SK-N-SH (cell line): ENCODE measurements at regions not wholly inside any gene's neighbourhood (a gene's known extent, or its start where the extent isn't known, plus 50 kb on each side); places are given as distances from the start of the nearest gene placed in this dataset.
A peak's percentile ranks its signal among the peaks of the same experiment; 100 is the strongest.

Experiments
- CTCF ChIA-PET: fragments of 300-600, 350-600 bp; formaldehyde crosslinking; extraction: SDS; loops from one replicate; lab custom pipeline; 2021; lab: Yijun Ruan, JAX
- POLR2A ChIA-PET: fragments of 350-600 bp; sonication (Branson Sonifier 250); formaldehyde crosslinking; extraction: SDS; loops from one replicate; lab custom pipeline; 2020; ENCODE audit warnings: antibody characterized with exemption, inconsistent platforms; lab: Yijun Ruan, JAX
- DNase-seq: peaks from one replicate; pipeline ENCODE4 v3.0.0; 2012
- H2AFZ ChIP-seq: fragments of 200-600 bp; sonication (generic); 2 replicates; pipeline ENCODE4 v1.8.1; 2016; ENCODE audit warnings: antibody characterized with exemption, mild to moderate bottlenecking, low read depth
- H3F3A ChIP-seq: fragments of 200-600 bp; sonication (generic); replicated peaks from 2 replicates; pipeline ENCODE3; 2016; ENCODE audit warnings: antibody characterized with exemption, mild to moderate bottlenecking; ENCODE audit not compliant: insufficient read depth
- H3K27ac ChIP-seq, 2 experiments: fragments of 200-500 bp in 1 of 2; fragments of 200-600 bp in 1 of 2; sonication (Bioruptor generic) in 1 of 2; sonication (generic), shearing (Covaris generic) in 1 of 2; 2 replicates each; pipeline versions ENCODE4 v1.5.1 to v1.6.1; 2014 to 2016; ENCODE audit warnings: low read depth in 2 of 2, inconsistent platforms in 1 of 2, low read length in 1 of 2, mild to moderate bottlenecking in 1 of 2, mixed read lengths in 1 of 2
- H3K27me3 ChIP-seq: fragments of 200-600 bp; sonication (generic), shearing (Covaris generic); 2 replicates; pipeline ENCODE4 v1.6.1; 2016; ENCODE audit warnings: mixed run types; ENCODE audit not compliant: insufficient read depth
- H3K36me3 ChIP-seq, 2 experiments: fragments of 200-500 bp in 1 of 2; fragments of 200-600 bp in 1 of 2; sonication (Bioruptor generic) in 1 of 2; sonication (generic) in 1 of 2; replicated peaks in 1 of 2; 2 replicates each; pipeline versions ENCODE3 to v1.5.1; 2014 to 2016; ENCODE audit warnings: low read length in 1 of 2, mild to moderate bottlenecking in 1 of 2; ENCODE audit not compliant: insufficient read depth in 2 of 2, control insufficient read depth in 1 of 2
- H3K4me1 ChIP-seq, 2 experiments: fragments of 200-500 bp in 1 of 2; fragments of 200-600 bp in 1 of 2; sonication (Bioruptor generic) in 1 of 2; sonication (generic), shearing (Covaris generic) in 1 of 2; 2 replicates each; pipeline versions ENCODE4 v1.5.1 to v1.6.1; 2014 to 2016; ENCODE audit warnings: low read depth in 1 of 2, low read length in 1 of 2, mixed run types in 1 of 2; ENCODE audit not compliant: insufficient read depth in 2 of 2, control insufficient read depth in 1 of 2
- H3K4me2 ChIP-seq: fragments of 200-600 bp; sonication (generic), shearing (Covaris generic); 2 replicates; pipeline ENCODE4 v1.6.1; 2017; ENCODE audit warnings: mixed run types
- H3K4me3 ChIP-seq, 2 experiments: fragments of 200-500 bp in 1 of 2; fragments of 200-600 bp in 1 of 2; sonication (Bioruptor generic) in 1 of 2; sonication (generic), shearing (Covaris generic) in 1 of 2; 2 replicates each; pipeline versions ENCODE4 v1.5.1 to v1.8.1; 2014 to 2016; ENCODE audit warnings: low read depth in 2 of 2, inconsistent platforms in 1 of 2, low read length in 1 of 2, mild to moderate bottlenecking in 1 of 2, mixed read lengths in 1 of 2, moderate library complexity in 1 of 2
- H3K79me2 ChIP-seq: fragments of 200-600 bp; sonication (generic); 2 replicates; pipeline ENCODE4 v1.8.1; 2017; ENCODE audit warnings: mild to moderate bottlenecking; ENCODE audit not compliant: insufficient read depth
- H3K9ac ChIP-seq: fragments of 200-600 bp; sonication (generic); 2 replicates; pipeline ENCODE4 v1.6.1; 2017; ENCODE audit warnings: mixed run types
- H3K9me2 ChIP-seq: fragments of 200-600 bp; sonication (generic); 2 replicates; pipeline ENCODE4 v1.6.1; 2017; ENCODE audit warnings: mixed run types
- H3K9me3 ChIP-seq: fragments of 200-600 bp; sonication (generic); 2 replicates; pipeline ENCODE4 v1.6.1; 2017; ENCODE audit warnings: mixed run types, mild to moderate bottlenecking, moderate library complexity
- H4K20me1 ChIP-seq: fragments of 200-600 bp; sonication (generic); 2 replicates; pipeline ENCODE4 v1.6.1; 2017; ENCODE audit warnings: mild to moderate bottlenecking, mixed run types; ENCODE audit not compliant: insufficient read depth
- CHD2 ChIP-seq: fragments of 150-350 bp; IDR thresholded peaks from 2 replicates; pipeline ENCODE4 v1.6.1; 2018; ENCODE audit warnings: low read length; ENCODE audit not compliant: partially characterized antibody
- EP300 ChIP-seq, 2 experiments: IDR thresholded peaks; 2 replicates each; pipeline versions ENCODE4 v1.4.0 to v1.6.1; 2012; ENCODE audit warnings: borderline replicate concordance in 1 of 2, low read depth in 1 of 2, low read length in 1 of 2
- FOXM1 ChIP-seq: IDR thresholded peaks from 2 replicates; pipeline ENCODE4 v1.4.0; 2012; ENCODE audit warnings: low read depth, mild to moderate bottlenecking
- GATA2 ChIP-seq: sonication (generic); formaldehyde crosslinking; IDR thresholded peaks from 2 replicates; pipeline ENCODE4 v1.5.0; 2020; ENCODE audit warnings: mild to moderate bottlenecking, missing genetic modification reagents
- NFIC ChIP-seq: IDR thresholded peaks from 2 replicates; pipeline ENCODE4 v1.4.0; 2012; ENCODE audit warnings: borderline replicate concordance
- PBX3 ChIP-seq: IDR thresholded peaks from 2 replicates; pipeline ENCODE4; 2012
- REST ChIP-seq: IDR thresholded peaks from 2 replicates; pipeline ENCODE4 v1.6.1; 2012; ENCODE audit warnings: mild to moderate bottlenecking, low read depth, low read length, moderate library complexity
- SIN3A ChIP-seq: IDR thresholded peaks from 2 replicates; pipeline ENCODE4 v1.6.1; 2012; ENCODE audit warnings: low read depth, mild to moderate bottlenecking, low read length, moderate library complexity, borderline replicate concordance
- TAF1 ChIP-seq: IDR thresholded peaks from 2 replicates; pipeline ENCODE4 v1.6.1; 2012; ENCODE audit warnings: low read depth, mild to moderate bottlenecking, low read length, moderate library complexity, borderline replicate concordance
- TCF12 ChIP-seq: IDR thresholded peaks from 2 replicates; pipeline ENCODE4 v1.4.0; 2012
- TEAD4 ChIP-seq: IDR thresholded peaks from 2 replicates; pipeline ENCODE4 v1.4.0; 2012; ENCODE audit warnings: mild to moderate bottlenecking, borderline replicate concordance; ENCODE audit not compliant: insufficient read depth
- USF1 ChIP-seq: IDR thresholded peaks from 2 replicates; pipeline ENCODE4 v1.4.0; 2012; ENCODE audit warnings: low read depth, borderline replicate concordance
- USF2 ChIP-seq: fragments of 150-350 bp; IDR thresholded peaks from 2 replicates; pipeline ENCODE4 v1.6.1; 2017; ENCODE audit warnings: antibody characterized with exemption, low read length, low read depth, borderline replicate concordance
- WGBS: methylation state at CpG from one replicate; pipeline ENCODE4 v1.1.6; 2017; ENCODE audit warnings: low lambda C conversion rate; 5-methylcytosine and 5-hydroxymethylcytosine counted together

- TF ChIP-seq TAF1 (no peak), TEAD4 (peak; percentile 66), FOXM1 (0 out of 2 replicates have a peak, but pooled peaks have one; percentile 20), USF1 (no peak), USF2 (no peak), TCF12 (peak; percentile 92), REST (no peak)
Observed at GRCh38 chr11:110896358-110896757, 184.1 kb upstream of the ARHGAP20 start (continued).

GRCh38 chr11:110894224-110894623 lies 182.0 kb upstream of the ARHGAP20 start:
- H3F3A ChIP-seq: peaks cover 20% of the 10 kb centered on the region
- no peaks in the 10 kb centered on the region for H3K36me3 ChIP-seq
- H3K27me3 ChIP-seq: no peaks in the 10 kb centered on the region
- H3K27ac ChIP-seq: no peak overlapping the region
- H3K9ac ChIP-seq: no peak overlapping the region
- no peaks in the 10 kb centered on the region for H4K20me1 ChIP-seq
- POLR2A ChIA-PET: no interaction called here
- H3K4me1 ChIP-seq: peaks cover 5 to 16% of the 10 kb centered on the region in 2 experiments; a peak in 3 of 4 replicates
- DNase-seq: no peak
- no peaks in the 10 kb centered on the region for H3K9me3 ChIP-seq
- H3K4me2 ChIP-seq: no peak overlapping the region
- H3K9me2 ChIP-seq: no peaks in the 10 kb centered on the region
- 79% methylated on average over 4 of the region's 4 CpGs for WGBS
- H2AFZ ChIP-seq: no peak overlapping the region; the same call in 1 of the 2 replicates
- no peak for TF ChIP-seq CHD2
- no peak for TF ChIP-seq USF2
- no peak for TF ChIP-seq PBX3
- TF ChIP-seq NFIC: no peak
- no peak for TF ChIP-seq GATA2 (CRISPR knock-in tag)
- TF ChIP-seq USF1: no peak
- no peak for TF ChIP-seq EP300 (IDR thresholded peaks at IDR 0.05; ENCODE audit: borderline replicate concordance in 1 of 2, low read depth in 1 of 2, low read length in 1 of 2)
- no peak for TF ChIP-seq FOXM1
- no peak for TF ChIP-seq SIN3A
- TF ChIP-seq TAF1: no peak
- H3K79me2 ChIP-seq: no peaks in the 10 kb centered on the region
- CTCF ChIA-PET: no interaction called here
- no peak overlapping the region for H3K4me3 ChIP-seq
